Endothelial cell of umbilical vein (primary cell): ENCODE measurements at regions not wholly inside any gene's neighbourhood (a gene's known extent, or its start where the extent isn't known, plus 50 kb on each side); places are given as distances from the start of the nearest gene placed in this dataset.

Experiments
- BruUV-seq: library from RNA; stranded (reverse); fragments of 400-500 nt; replicated peaks from 2 replicates; lab custom pipeline; 2021; lab: Mats Ljungman, UMichigan
- CTCF ChIA-PET: fragments of 300-600, 350-600 bp; sonication (Branson Sonifier 250); formaldehyde crosslinking; loops from one replicate; lab custom pipeline; 2021; ENCODE audit warnings: antibody characterized with exemption, inconsistent platforms; lab: Charles Lee
- POLR2A ChIA-PET: fragments of 300-600, 350-600 bp; sonication (Branson Sonifier 250); formaldehyde crosslinking; loops from one replicate; lab custom pipeline; 2021; ENCODE audit warnings: antibody characterized with exemption, inconsistent platforms; lab: Charles Lee
- DNase-seq: peaks from one replicate; pipeline ENCODE4 v3.0.0-alpha.2; 2011; ENCODE audit warnings: low read depth, low spot score
- FAIRE-seq: peaks from 2 replicates; lab custom pipeline; 2011; peaks lifted over from hg19 to GRCh38; lab: Jason Lieb, UNC
- H2AFZ ChIP-seq: 2 replicates; pipeline ENCODE4 v1.6.0; 2012; ENCODE audit warnings: low read depth, low read length, control low read depth, inconsistent platforms
- H3K27ac ChIP-seq: 2 replicates; pipeline ENCODE4 v1.5.1; 2011; ENCODE audit warnings: low read depth, mild to moderate bottlenecking, control low read depth, low read length, moderate library complexity; ENCODE audit not compliant: insufficient read depth
- H3K27me3 ChIP-seq, 2 experiments: 2 replicates each; pipeline versions ENCODE4 v1.6.0 to v1.6.1; 2011; ENCODE audit warnings: low read length in 2 of 2, mixed read lengths in 1 of 2; ENCODE audit not compliant: control insufficient read depth in 2 of 2, insufficient read depth in 2 of 2
- H3K36me3 ChIP-seq, 2 experiments: 2 replicates in 1 of 2; 3 replicates in 1 of 2; pipeline ENCODE4 v1.5.1; 2011; ENCODE audit warnings: low read length in 2 of 2, mild to moderate bottlenecking in 1 of 2, moderate library complexity in 1 of 2; ENCODE audit not compliant: control insufficient read depth in 2 of 2, insufficient read depth in 2 of 2; ENCODE audit errors: extremely low read depth in 1 of 2
- H3K4me1 ChIP-seq: 3 replicates; pipeline ENCODE4 v1.5.1; 2011; ENCODE audit warnings: mild to moderate bottlenecking, low read length; ENCODE audit not compliant: control insufficient read depth, insufficient read depth; ENCODE audit errors: extremely low read depth
- H3K4me2 ChIP-seq: 2 replicates; pipeline ENCODE4 v1.6.1; 2011; ENCODE audit warnings: low read length, control low read depth, mixed read lengths; ENCODE audit not compliant: insufficient read depth
- H3K4me3 ChIP-seq, 3 experiments: fragments of 200-600 bp in 1 of 3; sonication (generic), shearing (Covaris generic) in 1 of 3; replicated peaks in 1 of 3; 2 replicates each; pipeline ENCODE4 v1.5.1; 2011 to 2016; ENCODE audit warnings: control low read depth in 3 of 3, low read length in 3 of 3, mild to moderate bottlenecking in 2 of 3, inconsistent platforms in 1 of 3, low read depth in 1 of 3, moderate library complexity in 1 of 3; ENCODE audit not compliant: insufficient read depth in 1 of 3
- H3K79me2 ChIP-seq: 2 replicates; pipeline ENCODE4 v1.6.0; 2012; ENCODE audit warnings: low read length, inconsistent platforms; ENCODE audit not compliant: control insufficient read depth, insufficient read depth
- H3K9ac ChIP-seq: replicated peaks from 2 replicates; pipeline ENCODE3; 2011; ENCODE audit warnings: low read length, control low read depth; ENCODE audit not compliant: insufficient read depth; ENCODE audit errors: extremely low read depth
- H3K9me1 ChIP-seq: replicated peaks from 3 replicates; pipeline ENCODE4 v1.6.0; 2011; ENCODE audit warnings: mild to moderate bottlenecking, low read length; ENCODE audit not compliant: control insufficient read depth, insufficient read depth; ENCODE audit errors: extremely low read depth
- H3K9me3 ChIP-seq: replicated peaks from 2 replicates; pipeline ENCODE4 v1.5.1; 2012; ENCODE audit warnings: low read length, inconsistent platforms; ENCODE audit not compliant: control insufficient read depth, insufficient read depth
- H4K20me1 ChIP-seq: replicated peaks from 2 replicates; pipeline ENCODE3; 2011; ENCODE audit warnings: mild to moderate bottlenecking, low read length; ENCODE audit not compliant: control insufficient read depth, insufficient read depth; ENCODE audit errors: extremely low read depth
- CTCF ChIP-seq, 2 donors: IDR thresholded peaks; 1 replicate in 1 of 2; 2 replicates in 1 of 2; pipeline ENCODE4 v1.5.1; 2011; ENCODE audit warnings: low read length in 2 of 2, mild to moderate bottlenecking in 2 of 2, moderate library complexity in 2 of 2, control low read depth in 1 of 2, inconsistent platforms in 1 of 2, low read depth in 1 of 2; ENCODE audit not compliant: insufficient read depth in 1 of 2; ENCODE audit errors: extremely low read depth in 1 of 2
- EZH2 ChIP-seq: IDR thresholded peaks from 2 replicates; pipeline ENCODE4 v1.6.1; 2012; ENCODE audit warnings: borderline replicate concordance, low read depth, mild to moderate bottlenecking, moderate library complexity, low read length, inconsistent platforms; ENCODE audit not compliant: severe bottlenecking
- FOS ChIP-seq: IDR thresholded peaks from 2 replicates; pipeline ENCODE4 v1.6.1; 2011; ENCODE audit warnings: mild to moderate bottlenecking, low read length, moderate library complexity, borderline replicate concordance; ENCODE audit not compliant: insufficient read depth
- GATA2 ChIP-seq: IDR thresholded peaks from 2 replicates; pipeline ENCODE4 v1.7.0; 2011; ENCODE audit warnings: low read depth, mild to moderate bottlenecking, moderate library complexity, mixed read lengths, low read length; ENCODE audit not compliant: insufficient read length, insufficient read depth
- JUN ChIP-seq: IDR thresholded peaks from 2 replicates; pipeline ENCODE4 v1.6.1; 2011; ENCODE audit warnings: borderline replicate concordance, low read depth; ENCODE audit not compliant: insufficient read length, insufficient read depth
- MAX ChIP-seq: IDR thresholded peaks from 2 replicates; pipeline ENCODE4 v1.6.1; 2011; ENCODE audit not compliant: insufficient read depth, insufficient read length
- MYC ChIP-seq: IDR thresholded peaks from one replicate; pipeline ENCODE4 v1.6.1; 2011; ENCODE audit warnings: mild to moderate bottlenecking, low read depth, low read length
- POLR2A ChIP-seq: IDR thresholded peaks from 2 replicates; pipeline ENCODE4 v1.6.1; 2012; ENCODE audit warnings: low read depth, mild to moderate bottlenecking, control low read depth, low read length
- POLR2AphosphoS5 ChIP-seq: IDR thresholded peaks from 2 replicates; pipeline ENCODE4 v1.6.1; 2012; ENCODE audit warnings: low read depth, mild to moderate bottlenecking, control low read depth, low read length, moderate library complexity; ENCODE audit not compliant: insufficient read depth
- dilution Hi-C: fragments of 300-500 bp; cut with MboI; formaldehyde crosslinking; loops from one replicate; pipeline ENCODE4 v1.15.0; 2019; ENCODE audit warnings: low sequenced_read_pairs; ENCODE audit not compliant: extremely low pct_ligation_motif_present
- intact Hi-C: fragments of 100-400 bp; cut with micrococcal nuclease; formaldehyde crosslinking; loops from one replicate; pipeline ENCODE4 v1.10.0; 2022

- H4K20me1 ChIP-seq = no peaks in the 10 kb centered on the region
- no peak overlapping the region for H3K9ac ChIP-seq
- H3K4me1 ChIP-seq = peaks cover 25% of the 10 kb centered on the region
- intact Hi-C loops = loop anchor here (2.0 kb wide), 1 partner anchor 95 kb away; the partner anchor contains the start of gene HK2
- dilution Hi-C loops = no loop called here
- DNase-seq = no peak
- no peak overlapping the region for H3K27ac ChIP-seq
- no peak overlapping the region for H3K4me3 ChIP-seq
- H3K36me3 ChIP-seq = no peaks in the 10 kb centered on the region
- FAIRE-seq = peak; percentile 18
- no TSS peak for BruUV-seq
- H2AFZ ChIP-seq = no peak overlapping the region
- H3K27me3 ChIP-seq = no peaks in the 10 kb centered on the region
- ChIA-PET POLR2A (no interaction called here), CTCF (interaction anchor here (1.1 to 2.2 kb wide), 4 partner anchors 8 to 97 kb away, joined by 3 to 13 read pairs (median 8); no protein-coding TSS in a partner anchor)
- H3K4me2 ChIP-seq = no peak overlapping the region
- no peaks in the 10 kb centered on the region for H3K9me1 ChIP-seq
- no peak for TF ChIP-seq FOS
- TF ChIP-seq MAX = no peak
- no peak for TF ChIP-seq POLR2AphosphoS5
- no peak for TF ChIP-seq GATA2
- no peak for TF ChIP-seq JUN
- no peak for TF ChIP-seq EZH2
- TF ChIP-seq POLR2A = no peak
- no peak for TF ChIP-seq MYC
- no peak for TF ChIP-seq CTCF (IDR thresholded peaks at IDR 0.05; ENCODE audit: extremely low read depth in 1 of 2, insufficient read depth in 1 of 2, low read depth in 1 of 2, low read length in 2 of 2)
- no peaks in the 10 kb centered on the region for H3K9me3 ChIP-seq
- no peaks in the 10 kb centered on the region for H3K79me2 ChIP-seq
Observed at GRCh38 chr2:74739733-74740241, 85.7 kb downstream of the SEMA4F start.
